ENCODE measurements at regions not wholly inside any gene's neighbourhood (a gene's known extent, or its start where the extent isn't known, plus 50 kb on each side); places are given as distances from the start of the nearest gene placed in this dataset.
A peak's percentile ranks its signal among the peaks of the same experiment; 100 is the strongest.

DNA sequence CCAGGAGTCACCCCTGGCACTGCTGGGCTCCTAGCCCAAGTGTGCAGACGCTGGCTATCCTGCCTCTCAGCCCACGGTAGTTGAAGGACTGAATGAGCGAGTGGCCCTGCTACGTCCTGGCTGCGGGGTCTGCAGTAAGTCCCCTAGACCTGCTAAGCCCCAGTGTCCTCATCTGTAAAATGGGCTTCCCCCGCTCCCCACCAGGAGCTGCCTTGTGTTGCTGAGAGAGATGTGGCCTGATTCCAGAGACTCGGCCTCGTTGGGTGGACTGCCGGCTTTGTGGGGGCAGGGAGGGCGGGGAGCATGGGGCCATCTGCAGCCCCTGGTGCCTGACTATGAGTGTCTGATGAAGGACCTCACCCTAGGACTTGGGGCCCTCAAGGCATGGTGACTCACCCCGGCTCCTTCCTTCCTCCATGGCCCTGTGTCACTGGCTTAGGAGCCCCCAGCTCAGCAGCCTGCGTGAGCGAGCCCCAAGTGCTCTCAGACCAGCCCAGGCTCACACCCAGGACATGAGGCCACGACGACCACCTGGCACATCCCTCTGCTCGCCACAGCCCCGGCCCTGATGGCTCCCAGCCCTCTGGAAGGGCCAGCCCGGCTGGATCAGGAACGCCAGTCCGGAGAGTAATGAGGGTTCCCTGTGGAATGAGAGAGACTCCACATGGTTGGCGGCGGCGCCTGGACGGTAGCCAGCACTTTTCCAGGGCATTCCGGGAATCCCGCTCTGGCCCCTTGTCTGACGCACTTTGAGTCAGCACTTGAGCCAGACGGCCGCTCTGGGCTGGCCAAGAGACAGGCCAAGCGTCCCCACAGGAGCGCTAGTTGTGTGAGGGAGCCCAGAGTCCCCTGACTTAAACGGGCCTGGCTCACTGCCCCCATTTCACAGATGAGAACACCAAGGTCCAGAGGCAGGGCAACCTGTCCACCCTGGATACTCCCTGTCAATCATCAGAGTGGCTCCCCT, 50.5 kb upstream of the SHISAL1 start:
- no peak for TF ChIP-seq Cebpa-rat (IDR thresholded peaks at IDR 0.05)
- Histone ChIP-seq H4K20me1 (no peaks in the 10 kb centered on the region; a peak in 2 of 22 replicates), H3K9ac (no peak overlapping the region), H3K36me3 (no peaks in the 10 kb centered on the region), H3K9me3 (replicated peaks in 1 of 11) (no peaks in the 10 kb centered on the region), H3K27ac (no peak overlapping the region), H3K4me1 (peaks cover 4 to 48% (median 35%) of the 10 kb centered on the region in 10 experiments; a peak in 18 of 20 replicates), H3K27me3 (no peaks in the 10 kb centered on the region), H3K4me2 (peak overlapping the region; percentile 1 to 69 (median 51); a peak in 18 of 22 replicates), H3K4me3 (no peak overlapping the region)

DNA sequence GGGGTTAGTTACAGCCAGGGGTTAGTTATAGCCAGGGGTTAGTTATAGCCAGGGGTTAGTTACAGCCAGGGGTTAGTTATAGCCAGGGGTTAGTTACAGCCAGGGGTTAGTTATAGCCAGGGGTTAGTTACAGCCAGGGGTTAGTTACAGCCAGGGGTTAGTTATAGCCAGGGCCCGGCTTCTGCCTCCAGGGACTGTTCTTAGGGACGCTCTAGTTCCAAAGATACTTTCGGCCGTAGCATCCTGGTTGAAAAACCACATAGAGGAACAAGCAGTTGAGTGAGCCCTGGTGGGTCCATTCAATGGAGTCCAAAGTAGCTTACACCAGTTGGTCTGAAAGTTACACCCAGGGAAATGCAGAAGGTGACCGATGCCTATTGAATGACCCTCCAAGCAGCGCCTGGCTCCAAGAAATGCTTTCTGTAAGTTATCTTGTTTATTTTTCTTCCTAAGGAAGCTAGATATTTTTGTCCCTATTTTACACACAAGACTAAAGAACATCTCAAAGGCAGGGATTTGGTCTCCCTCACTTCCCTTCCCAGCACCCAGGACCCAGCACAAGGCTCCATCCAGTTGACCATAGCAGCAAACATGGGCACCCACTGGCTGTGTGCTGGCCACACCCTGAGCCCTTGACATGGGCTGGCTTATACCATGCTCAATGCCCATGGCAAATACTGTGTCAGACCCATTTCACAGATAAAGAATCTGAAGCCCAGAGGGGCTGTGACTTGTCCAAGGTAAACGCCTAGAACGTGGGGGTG, 49.7 kb upstream of the SHISAL1 start:
- peaks cover 4 to 50% (median 35%) of the 10 kb centered on the region in 10 experiments; a peak in 18 of 20 replicates for H3K4me1 ChIP-seq
- H3K27ac ChIP-seq = no peak overlapping the region
- no peak overlapping the region for H3K4me3 ChIP-seq
- no peaks in the 10 kb centered on the region for H3K9me3 ChIP-seq (replicated peaks in 1 of 11)
- no peak for TF ChIP-seq Cebpa-rat (IDR thresholded peaks at IDR 0.05)
- no peaks in the 10 kb centered on the region for H3K36me3 ChIP-seq
- H3K9ac ChIP-seq = no peak overlapping the region
- no peaks in the 10 kb centered on the region for H3K27me3 ChIP-seq
- H3K4me2 ChIP-seq = peak overlapping the region in 7 of 11 experiments; percentile 1 to 36 (median 15); a peak in 6 of 22 replicates
- no peaks in the 10 kb centered on the region; a peak in 2 of 22 replicates for H4K20me1 ChIP-seq
